ENCODE measurements at regions not wholly inside any gene's neighbourhood (a gene's known extent, or its start where the extent isn't known, plus 50 kb on each side); places are given as distances from the start of the nearest gene placed in this dataset.
"Not testable (repeated sequence)": the region's sequence is repeated elsewhere in the genome, so short reads cannot be mapped to it uniquely, and the experiment has no call there.

DNA sequence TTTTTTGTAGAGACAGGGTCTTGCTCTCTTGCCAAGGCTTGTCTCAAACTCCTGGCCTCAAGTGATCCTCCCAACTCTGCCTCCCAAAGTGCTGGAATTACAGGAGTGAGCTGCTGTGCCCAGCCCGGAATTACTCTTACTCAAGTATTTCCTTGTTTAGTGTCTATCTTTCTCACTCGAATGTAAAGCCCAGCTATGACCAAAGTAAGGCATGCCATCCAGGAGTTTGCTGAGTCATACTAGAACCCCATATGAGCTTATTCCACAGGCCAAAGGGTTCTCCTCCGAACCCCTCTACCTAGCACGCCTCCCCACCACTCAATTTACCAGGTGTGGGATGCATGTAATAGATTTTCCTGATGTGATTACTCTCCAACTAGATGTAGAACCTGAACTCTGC is 166.6 kb upstream of the AUTS2 start:
- intact Hi-C loops (cut with DNase I) = no loop called here

DNA sequence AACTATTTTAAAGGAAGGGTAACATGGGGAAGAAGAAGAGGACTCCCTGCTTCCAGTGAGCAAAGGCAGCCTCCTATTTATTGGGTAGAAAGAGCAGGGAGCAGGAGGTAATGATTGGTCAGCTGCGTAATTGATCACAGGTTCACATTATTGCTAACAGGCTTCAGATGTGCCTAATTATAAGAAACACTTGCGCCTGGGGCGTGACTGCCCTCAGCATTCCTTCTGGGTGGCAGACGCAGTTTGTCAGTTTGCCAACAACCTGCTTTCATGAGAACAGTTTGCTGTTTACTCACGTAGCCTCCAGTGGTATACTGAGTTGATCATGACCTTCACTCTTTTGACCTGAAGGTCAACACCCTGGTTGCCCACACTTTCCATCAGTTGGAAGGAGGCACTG is 166.0 kb upstream of the AUTS2 start:
- WGBS = 89% methylated on average over 5 of the region's 5 CpGs
- DNase-seq (ENCODE audit: extremely low spot score); H3K27ac ChIP-seq (replicated peaks in 1 of 4); H3K9me3 ChIP-seq; H3K27me3 ChIP-seq; H3K4me3 ChIP-seq; intact Hi-C loops (cut with DNase I); H3K36me3 ChIP-seq: not testable (repeated sequence)
- peaks cover 9 to 50% (median 41%) of the 10 kb centered on the region in 4 donors for H3K4me1 ChIP-seq

More for the DNA sequence above, 166.6 kb upstream of the AUTS2 start:
- peaks cover 9 to 43% (median 35%) of the 10 kb centered on the region in 4 donors for H3K4me1 ChIP-seq
- no peaks in the 10 kb centered on the region for H3K9me3 ChIP-seq
- no peak for TF ChIP-seq EP300 (IDR thresholded peaks at IDR 0.05)
- TF ChIP-seq, protein P1, sequence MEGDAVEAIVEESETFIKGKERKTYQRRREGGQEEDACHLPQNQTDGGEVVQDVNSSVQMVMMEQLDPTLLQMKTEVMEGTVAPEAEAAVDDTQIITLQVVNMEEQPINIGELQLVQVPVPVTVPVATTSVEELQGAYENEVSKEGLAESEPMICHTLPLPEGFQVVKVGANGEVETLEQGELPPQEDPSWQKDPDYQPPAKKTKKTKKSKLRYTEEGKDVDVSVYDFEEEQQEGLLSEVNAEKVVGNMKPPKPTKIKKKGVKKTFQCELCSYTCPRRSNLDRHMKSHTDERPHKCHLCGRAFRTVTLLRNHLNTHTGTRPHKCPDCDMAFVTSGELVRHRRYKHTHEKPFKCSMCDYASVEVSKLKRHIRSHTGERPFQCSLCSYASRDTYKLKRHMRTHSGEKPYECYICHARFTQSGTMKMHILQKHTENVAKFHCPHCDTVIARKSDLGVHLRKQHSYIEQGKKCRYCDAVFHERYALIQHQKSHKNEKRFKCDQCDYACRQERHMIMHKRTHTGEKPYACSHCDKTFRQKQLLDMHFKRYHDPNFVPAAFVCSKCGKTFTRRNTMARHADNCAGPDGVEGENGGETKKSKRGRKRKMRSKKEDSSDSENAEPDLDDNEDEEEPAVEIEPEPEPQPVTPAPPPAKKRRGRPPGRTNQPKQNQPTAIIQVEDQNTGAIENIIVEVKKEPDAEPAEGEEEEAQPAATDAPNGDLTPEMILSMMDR (IDR thresholded peaks at IDR 0.05) = no peak
- no peak for TF ChIP-seq POLR2A (IDR thresholded peaks at IDR 0.05; ENCODE audit: low read depth)
- TF ChIP-seq POLR2AphosphoS5 (IDR thresholded peaks at IDR 0.05) = no peak
- DNase-seq (ENCODE audit: extremely low spot score) = no peak
- no peak overlapping the region for H3K4me3 ChIP-seq
- H3K27me3 ChIP-seq = peaks cover 0 to 4% (median 0%) of the 10 kb centered on the region in 4 donors
- 80% methylated on average over 4 of the region's 4 CpGs for WGBS
- H3K36me3 ChIP-seq = no peaks in the 10 kb centered on the region
- no peak overlapping the region for H3K27ac ChIP-seq (replicated peaks in 1 of 4)

DNA sequence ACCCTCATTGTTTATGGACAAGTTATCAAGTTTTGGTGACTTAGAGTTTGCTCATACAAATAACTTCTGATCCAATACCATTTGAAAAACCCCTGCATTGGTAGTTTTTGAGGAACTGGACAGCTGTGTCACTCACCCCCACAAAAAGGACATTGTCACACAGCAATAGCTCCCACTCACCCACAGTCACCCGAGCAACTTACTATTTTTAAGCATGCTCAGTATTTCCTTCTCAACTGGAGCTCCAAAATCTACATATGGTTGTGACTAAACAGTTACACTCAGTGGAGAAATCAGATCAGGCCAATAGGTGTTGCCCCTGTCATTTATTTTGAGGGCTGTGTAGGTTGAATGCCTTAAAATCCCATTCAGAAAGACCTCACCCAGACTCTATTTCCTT is 165.2 kb upstream of the AUTS2 start:
- TF ChIP-seq, protein P1 (IDR thresholded peaks at IDR 0.05) = no peak
- TF ChIP-seq EP300 (IDR thresholded peaks at IDR 0.05) (no peak), POLR2A (IDR thresholded peaks at IDR 0.05; ENCODE audit: low read depth) (no peak), POLR2AphosphoS5 (IDR thresholded peaks at IDR 0.05) (no peak)
- Histone ChIP-seq H3K36me3 (no peaks in the 10 kb centered on the region), H3K27ac (replicated peaks in 1 of 4) (no peak overlapping the region), H3K4me1 (peaks cover 9 to 58% (median 49%) of the 10 kb centered on the region in 4 donors), H3K27me3 (peaks cover 0 to 4% (median 0%) of the 10 kb centered on the region in 4 donors), H3K4me3 (no peak overlapping the region), H3K9me3 (no peaks in the 10 kb centered on the region)
- 100% methylated on average over 1 of the region's 1 CpG for WGBS
- intact Hi-C loops (cut with DNase I) = no loop called here
- no peak for DNase-seq (ENCODE audit: extremely low spot score)

DNA sequence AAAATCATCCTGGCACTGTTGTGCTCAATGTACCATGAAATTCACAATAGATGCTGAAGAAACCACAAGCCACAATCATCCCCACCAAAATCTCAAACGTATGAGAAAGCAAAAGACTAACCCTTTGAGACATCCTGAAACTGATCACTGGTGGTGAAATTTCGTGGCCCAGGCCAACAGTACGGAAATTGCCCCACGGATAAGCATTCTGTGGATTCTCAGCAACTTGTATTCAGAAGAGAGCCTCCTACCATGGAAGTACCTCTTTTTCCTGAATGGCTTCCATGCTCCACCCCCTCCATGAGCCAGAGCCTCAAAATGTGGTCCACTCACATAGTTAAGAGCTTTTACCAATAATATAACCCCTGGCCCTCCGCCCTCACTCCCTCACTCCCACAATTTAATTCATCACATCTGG is 163.9 kb upstream of the AUTS2 start:
- Histone ChIP-seq H3K27ac (replicated peaks in 1 of 4) (no peak overlapping the region), H3K27me3 (peaks cover 0 to 4% (median 0%) of the 10 kb centered on the region in 4 donors), H3K36me3 (no peaks in the 10 kb centered on the region), H3K4me1 (peaks cover 9 to 63% (median 56%) of the 10 kb centered on the region in 4 donors), H3K9me3 (no peaks in the 10 kb centered on the region), H3K4me3 (no peak overlapping the region)
- WGBS = 84% methylated on average over 5 of the region's 5 CpGs
- TF ChIP-seq POLR2A (IDR thresholded peaks at IDR 0.05; ENCODE audit: low read depth) (no peak), EP300 (IDR thresholded peaks at IDR 0.05) (no peak), POLR2AphosphoS5 (IDR thresholded peaks at IDR 0.05) (no peak)
- TF ChIP-seq, protein P1 (IDR thresholded peaks at IDR 0.05) = no peak
- no peak for DNase-seq (ENCODE audit: extremely low spot score)
- intact Hi-C loops (cut with DNase I) = no loop called here

DNA sequence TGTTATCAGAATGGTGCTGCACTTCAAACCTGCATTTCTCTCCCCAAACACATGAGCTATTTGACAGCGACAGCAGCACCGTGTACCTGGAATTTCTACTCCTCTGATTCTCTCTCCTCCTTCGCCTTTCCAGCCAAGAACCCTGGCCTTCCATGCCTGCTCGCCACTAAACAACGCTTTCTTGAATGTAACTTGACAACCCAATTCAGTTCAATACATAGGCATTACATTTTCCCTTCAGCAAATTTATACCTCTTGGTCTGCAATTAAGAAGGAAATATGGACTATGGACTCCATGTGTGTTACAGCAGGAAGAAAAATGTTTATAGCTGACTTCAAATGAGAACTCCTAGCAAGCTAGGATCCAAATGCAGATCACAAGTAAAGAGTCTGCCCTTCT is 162.6 kb upstream of the AUTS2 start:
- peaks cover under 1 to 50% (median 43%) of the 10 kb centered on the region in 4 donors for H3K4me1 ChIP-seq
- peaks cover 0 to 4% (median 0%) of the 10 kb centered on the region in 4 donors for H3K27me3 ChIP-seq
- no peak overlapping the region for H3K4me3 ChIP-seq
- no peak for DNase-seq (ENCODE audit: extremely low spot score)
- no peak for TF ChIP-seq POLR2A (IDR thresholded peaks at IDR 0.05; ENCODE audit: low read depth)
- TF ChIP-seq, protein P1 (IDR thresholded peaks at IDR 0.05) = no peak
- TF ChIP-seq POLR2AphosphoS5 (IDR thresholded peaks at IDR 0.05) = no peak
- no peak for TF ChIP-seq EP300 (IDR thresholded peaks at IDR 0.05)
- WGBS = 98% methylated on average over 5 of the region's 5 CpGs
- intact Hi-C loops (cut with DNase I) = no loop called here
- H3K27ac ChIP-seq (replicated peaks in 1 of 4) = no peak overlapping the region
- H3K9me3 ChIP-seq = no peaks in the 10 kb centered on the region
- H3K36me3 ChIP-seq = no peaks in the 10 kb centered on the region

All from esophagus muscularis mucosa (tissue), 4 donors.